ENCODE measurements at regions not wholly inside any gene's neighbourhood (a gene's known extent, or its start where the extent isn't known, plus 50 kb on each side); places are given as distances from the start of the nearest gene placed in this dataset.

GRCh38 chr1:30403726-30404125 is 319.7 kb downstream of the MATN1 start:
- TF ChIP-seq CTCF (IDR thresholded peaks at IDR 0.05; ENCODE audit: insufficient read depth, low read depth, low read length) (no peak), EZH2 (IDR thresholded peaks at IDR 0.05; ENCODE audit: insufficient read depth, low read length) (no peak)
